IMR-90 (cell line): ENCODE measurements at regions not wholly inside any gene's neighbourhood (a gene's known extent, or its start where the extent isn't known, plus 50 kb on each side); places are given as distances from the start of the nearest gene placed in this dataset.

Source experiments
- BHLHE40 ChIP-seq: fragments of 150-350 bp; IDR thresholded peaks from 2 replicates; pipeline ENCODE4 v1.6.1; 2016; ENCODE audit warnings: mild to moderate bottlenecking, low read depth, low read length
- CHD1 ChIP-seq: IDR thresholded peaks from 2 replicates; pipeline ENCODE4 v1.6.1; 2012; ENCODE audit warnings: low read depth, low read length, improper control_type of control experiment
- FOS ChIP-seq: fragments of 150-350 bp; IDR thresholded peaks from 2 replicates; pipeline ENCODE4 v1.6.1; 2016; ENCODE audit warnings: low read depth, low read length
- MAZ ChIP-seq: IDR thresholded peaks from 2 replicates; pipeline ENCODE4 v1.6.1; 2012; ENCODE audit warnings: low read depth, mild to moderate bottlenecking, low read length, improper control_type of control experiment, moderate library complexity, borderline replicate concordance
- MXI1 ChIP-seq: IDR thresholded peaks from 2 replicates; pipeline ENCODE4 v1.6.1; 2012; ENCODE audit warnings: low read depth, mild to moderate bottlenecking, low read length, moderate library complexity, borderline replicate concordance
- NFE2L2 ChIP-seq: fragments of 150-350 bp; IDR thresholded peaks from 2 replicates; pipeline ENCODE4 v1.6.1; 2016; ENCODE audit warnings: low read depth, mild to moderate bottlenecking, low read length
- POLR2A ChIP-seq: IDR thresholded peaks from 2 replicates; pipeline ENCODE4 v1.6.1; 2012; ENCODE audit warnings: mild to moderate bottlenecking, low read depth, low read length
- RAD21 ChIP-seq: IDR thresholded peaks from 2 replicates; pipeline ENCODE4 v1.6.1; 2012; ENCODE audit warnings: low read length, improper control_type of control experiment
- RCOR1 ChIP-seq: IDR thresholded peaks from 2 replicates; pipeline ENCODE4 v1.6.1; 2012; ENCODE audit warnings: mild to moderate bottlenecking, low read length, improper control_type of control experiment; ENCODE audit not compliant: insufficient replicate concordance
- RFX5 ChIP-seq: IDR thresholded peaks from 2 replicates; pipeline ENCODE4 v1.8.0; 2012; ENCODE audit warnings: low read depth, mild to moderate bottlenecking, low read length, moderate library complexity
- SMC3 ChIP-seq: fragments of 150-350 bp; IDR thresholded peaks from 2 replicates; pipeline ENCODE4 v1.6.1; 2016; ENCODE audit warnings: low read depth, mild to moderate bottlenecking, antibody characterized with exemption, low read length, moderate library complexity
- TF ChIP-seq, protein P1 (sequence below): conservative IDR thresholded peaks from 2 replicates; pipeline ENCODE4 v1.5.1; 2012; ENCODE audit warnings: mild to moderate bottlenecking, low read depth, low read length, improper control_type of control experiment
- TF ChIP-seq, protein P2 (sequence below): fragments of 150-350 bp; IDR thresholded peaks from 2 replicates; pipeline ENCODE4 v1.6.1; 2017; ENCODE audit warnings: mild to moderate bottlenecking, antibody characterized with exemption, low read length, low read depth
- TF ChIP-seq, protein P3 (sequence below): fragments of 150-350 bp; IDR thresholded peaks from 2 replicates; pipeline ENCODE4 v1.6.1; 2016; ENCODE audit warnings: low read depth, mild to moderate bottlenecking, low read length, moderate library complexity, borderline replicate concordance

DNA sequence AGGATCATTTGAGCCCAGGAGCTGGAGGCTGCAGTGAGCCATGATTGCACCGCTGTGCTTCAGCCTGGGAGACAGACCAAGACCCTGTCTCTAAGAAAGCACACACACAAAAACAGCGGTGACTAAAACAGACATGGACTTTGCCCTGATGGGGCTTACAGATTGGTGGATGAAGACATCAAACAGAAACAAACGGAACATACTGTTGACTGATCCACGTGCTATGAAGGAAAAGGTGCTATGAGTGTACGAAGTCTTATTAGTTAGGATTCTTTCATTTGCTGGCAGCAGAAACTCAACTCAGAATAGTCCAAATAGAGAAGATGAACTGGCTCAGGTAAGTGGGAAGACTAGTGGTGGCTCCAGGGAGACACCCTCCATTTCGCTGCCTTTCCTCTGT lies 309.8 kb upstream of the N4BP1 start:
- TF ChIP-seq, protein P1, sequence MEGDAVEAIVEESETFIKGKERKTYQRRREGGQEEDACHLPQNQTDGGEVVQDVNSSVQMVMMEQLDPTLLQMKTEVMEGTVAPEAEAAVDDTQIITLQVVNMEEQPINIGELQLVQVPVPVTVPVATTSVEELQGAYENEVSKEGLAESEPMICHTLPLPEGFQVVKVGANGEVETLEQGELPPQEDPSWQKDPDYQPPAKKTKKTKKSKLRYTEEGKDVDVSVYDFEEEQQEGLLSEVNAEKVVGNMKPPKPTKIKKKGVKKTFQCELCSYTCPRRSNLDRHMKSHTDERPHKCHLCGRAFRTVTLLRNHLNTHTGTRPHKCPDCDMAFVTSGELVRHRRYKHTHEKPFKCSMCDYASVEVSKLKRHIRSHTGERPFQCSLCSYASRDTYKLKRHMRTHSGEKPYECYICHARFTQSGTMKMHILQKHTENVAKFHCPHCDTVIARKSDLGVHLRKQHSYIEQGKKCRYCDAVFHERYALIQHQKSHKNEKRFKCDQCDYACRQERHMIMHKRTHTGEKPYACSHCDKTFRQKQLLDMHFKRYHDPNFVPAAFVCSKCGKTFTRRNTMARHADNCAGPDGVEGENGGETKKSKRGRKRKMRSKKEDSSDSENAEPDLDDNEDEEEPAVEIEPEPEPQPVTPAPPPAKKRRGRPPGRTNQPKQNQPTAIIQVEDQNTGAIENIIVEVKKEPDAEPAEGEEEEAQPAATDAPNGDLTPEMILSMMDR = no peak
- no peak for TF ChIP-seq RAD21
- TF ChIP-seq POLR2A = no peak
- TF ChIP-seq CHD1 = no peak
- no peak for TF ChIP-seq BHLHE40
- no peak for TF ChIP-seq MXI1
- no peak for TF ChIP-seq RCOR1
- no peak for TF ChIP-seq SMC3
- TF ChIP-seq RFX5 = no peak
- no peak for TF ChIP-seq FOS
- TF ChIP-seq, protein P2, sequence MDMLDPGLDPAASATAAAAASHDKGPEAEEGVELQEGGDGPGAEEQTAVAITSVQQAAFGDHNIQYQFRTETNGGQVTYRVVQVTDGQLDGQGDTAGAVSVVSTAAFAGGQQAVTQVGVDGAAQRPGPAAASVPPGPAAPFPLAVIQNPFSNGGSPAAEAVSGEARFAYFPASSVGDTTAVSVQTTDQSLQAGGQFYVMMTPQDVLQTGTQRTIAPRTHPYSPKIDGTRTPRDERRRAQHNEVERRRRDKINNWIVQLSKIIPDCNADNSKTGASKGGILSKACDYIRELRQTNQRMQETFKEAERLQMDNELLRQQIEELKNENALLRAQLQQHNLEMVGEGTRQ = no peak
- no peak for TF ChIP-seq MAZ
- TF ChIP-seq, protein P3, sequence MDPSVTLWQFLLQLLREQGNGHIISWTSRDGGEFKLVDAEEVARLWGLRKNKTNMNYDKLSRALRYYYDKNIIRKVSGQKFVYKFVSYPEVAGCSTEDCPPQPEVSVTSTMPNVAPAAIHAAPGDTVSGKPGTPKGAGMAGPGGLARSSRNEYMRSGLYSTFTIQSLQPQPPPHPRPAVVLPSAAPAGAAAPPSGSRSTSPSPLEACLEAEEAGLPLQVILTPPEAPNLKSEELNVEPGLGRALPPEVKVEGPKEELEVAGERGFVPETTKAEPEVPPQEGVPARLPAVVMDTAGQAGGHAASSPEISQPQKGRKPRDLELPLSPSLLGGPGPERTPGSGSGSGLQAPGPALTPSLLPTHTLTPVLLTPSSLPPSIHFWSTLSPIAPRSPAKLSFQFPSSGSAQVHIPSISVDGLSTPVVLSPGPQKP = no peak
- no peak for TF ChIP-seq NFE2L2
